ENCODE measurements at regions not wholly inside any gene's neighbourhood (a gene's known extent, or its start where the extent isn't known, plus 50 kb on each side); places are given as distances from the start of the nearest gene placed in this dataset.

DNA sequence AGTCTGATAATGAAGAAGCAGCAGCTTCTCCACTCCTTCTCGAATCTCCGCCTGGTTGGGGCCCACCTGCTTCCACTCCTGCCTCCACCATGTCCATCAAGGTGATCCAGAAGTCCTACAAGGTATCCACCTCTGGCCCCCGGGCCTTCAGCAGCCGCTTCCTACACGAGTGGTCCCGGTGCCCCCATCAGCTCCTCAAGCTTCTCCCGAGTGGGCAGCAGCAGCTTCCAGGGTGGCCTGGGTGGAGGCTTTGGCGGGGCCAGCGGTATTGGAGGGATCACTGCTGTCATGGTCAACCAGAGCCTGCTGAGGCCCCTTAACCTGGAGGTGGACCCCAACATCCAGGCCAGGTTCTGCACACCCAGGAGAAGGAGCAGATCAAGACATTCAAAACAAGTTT is 381.0 kb upstream of the USP15 start:
- H2AFZ ChIP-seq (ENCODE audit: low read depth, low read length, severe bottlenecking) = no peak overlapping the region

DNA sequence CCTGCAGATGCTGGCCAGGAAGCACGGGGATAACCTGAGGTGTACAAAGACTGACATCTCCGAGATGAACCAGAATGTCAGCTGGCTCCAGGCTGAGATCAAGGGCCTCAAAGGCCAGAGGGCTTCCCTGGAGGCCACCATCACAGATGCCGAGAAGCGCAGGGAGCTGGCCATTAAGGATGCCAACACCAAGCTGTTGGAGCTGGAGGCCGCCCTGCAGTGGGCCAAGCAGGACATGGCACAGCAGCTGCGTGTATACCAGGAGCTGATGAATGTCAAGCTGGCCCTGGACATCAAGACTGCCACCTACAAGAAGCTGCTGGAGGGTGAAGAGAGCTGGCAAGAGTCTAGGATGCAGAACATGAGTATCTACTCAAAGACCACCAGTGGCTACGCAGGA is 380.0 kb upstream of the USP15 start:
- no peaks in the 10 kb centered on the region for H3K27me3 ChIP-seq (ENCODE audit: low read length)
- no peaks in the 10 kb centered on the region for H3K9me3 ChIP-seq (ENCODE audit: insufficient read depth, low read length)
- H3K4me2 ChIP-seq (ENCODE audit: low read depth, low read length, poor library complexity, severe bottlenecking) = no peak overlapping the region

More for the DNA sequence above, 381.0 kb upstream of the USP15 start:
- Histone ChIP-seq H3K4me3 (ENCODE audit: insufficient read depth, low read length, poor library complexity, severe bottlenecking) (no peak overlapping the region), H3K9me3 (ENCODE audit: insufficient read depth, low read length) (no peaks in the 10 kb centered on the region), H3K27me3 (ENCODE audit: low read length) (no peaks in the 10 kb centered on the region), H3K36me3 (ENCODE audit: low read length) (no peaks in the 10 kb centered on the region), H3K4me2 (ENCODE audit: low read depth, low read length, poor library complexity, severe bottlenecking) (no peak overlapping the region), H3K27ac (ENCODE audit: low read depth, low read length) (no peak overlapping the region), H3F3A (ENCODE audit: insufficient read depth) (no peaks in the 10 kb centered on the region), H3K9ac (ENCODE audit: low read length) (no peak overlapping the region), H4K20me1 (ENCODE audit: low read depth, low read length) (no peaks in the 10 kb centered on the region), H3K9me2 (replicated peaks; ENCODE audit: insufficient read depth, low read length) (no peaks in the 10 kb centered on the region), H3K79me2 (ENCODE audit: insufficient read depth, low read length) (no peaks in the 10 kb centered on the region)
- TF ChIP-seq CTCF (IDR thresholded peaks at IDR 0.05; ENCODE audit: insufficient read depth, low read length, poor library complexity, severe bottlenecking) = no peak
- TF ChIP-seq EZH2phosphoT487 (conservative IDR thresholded peaks at IDR 0.05; ENCODE audit: low read length) = no peak

GRCh38 chr12:61891632-61892031 is 368.6 kb upstream of the USP15 start:
- H3K9me2 ChIP-seq (replicated peaks; ENCODE audit: insufficient read depth, low read length) = no peaks in the 10 kb centered on the region
- H3K79me2 ChIP-seq (ENCODE audit: insufficient read depth, low read length) = no peaks in the 10 kb centered on the region
- no peak overlapping the region for H3K4me3 ChIP-seq (ENCODE audit: insufficient read depth, low read length, poor library complexity, severe bottlenecking)
- H2AFZ ChIP-seq (ENCODE audit: low read depth, low read length, severe bottlenecking) = no peak overlapping the region
- H3F3A ChIP-seq (ENCODE audit: insufficient read depth) = no peaks in the 10 kb centered on the region
- H3K9ac ChIP-seq (ENCODE audit: low read length) = no peak overlapping the region
- H3K36me3 ChIP-seq (ENCODE audit: low read length) = no peaks in the 10 kb centered on the region
- no peak overlapping the region for H3K4me2 ChIP-seq (ENCODE audit: low read depth, low read length, poor library complexity, severe bottlenecking)
- no peaks in the 10 kb centered on the region for H3K9me3 ChIP-seq (ENCODE audit: insufficient read depth, low read length)
- TF ChIP-seq CTCF (IDR thresholded peaks at IDR 0.05; ENCODE audit: insufficient read depth, low read length, poor library complexity, severe bottlenecking) (no peak), EZH2phosphoT487 (conservative IDR thresholded peaks at IDR 0.05; ENCODE audit: low read length) (no peak)
- no peaks in the 10 kb centered on the region for H3K27me3 ChIP-seq (ENCODE audit: low read length)
- H4K20me1 ChIP-seq (ENCODE audit: low read depth, low read length) = no peaks in the 10 kb centered on the region
- H3K27ac ChIP-seq (ENCODE audit: low read depth, low read length) = no peak overlapping the region

More for the DNA sequence above, 380.0 kb upstream of the USP15 start:
- Histone ChIP-seq H4K20me1 (ENCODE audit: low read depth, low read length) (no peaks in the 10 kb centered on the region), H3K79me2 (ENCODE audit: insufficient read depth, low read length) (no peaks in the 10 kb centered on the region), H3K4me3 (ENCODE audit: insufficient read depth, low read length, poor library complexity, severe bottlenecking) (no peak overlapping the region), H2AFZ (ENCODE audit: low read depth, low read length, severe bottlenecking) (no peak overlapping the region), H3K9me2 (replicated peaks; ENCODE audit: insufficient read depth, low read length) (no peaks in the 10 kb centered on the region), H3F3A (ENCODE audit: insufficient read depth) (no peaks in the 10 kb centered on the region), H3K36me3 (ENCODE audit: low read length) (no peaks in the 10 kb centered on the region), H3K9ac (ENCODE audit: low read length) (no peak overlapping the region), H3K27ac (ENCODE audit: low read depth, low read length) (no peak overlapping the region)
- TF ChIP-seq CTCF (IDR thresholded peaks at IDR 0.05; ENCODE audit: insufficient read depth, low read length, poor library complexity, severe bottlenecking) (no peak), EZH2phosphoT487 (conservative IDR thresholded peaks at IDR 0.05; ENCODE audit: low read length) (no peak)
